ENCODE measurements at regions not wholly inside any gene's neighbourhood (a gene's known extent, or its start where the extent isn't known, plus 50 kb on each side); places are given as distances from the start of the nearest gene placed in this dataset.

- TF ChIP-seq POLR2A (IDR thresholded peaks at IDR 0.05), result no peak
- no peak for TF ChIP-seq CTCF (IDR thresholded peaks at IDR 0.05)
Observed at GRCh38 chr10:3374914-3375313, 202.3 kb upstream of the PITRM1 start.
